GM21576 (cell line): ENCODE measurements at regions not wholly inside any gene's neighbourhood (a gene's known extent, or its start where the extent isn't known, plus 50 kb on each side); places are given as distances from the start of the nearest gene placed in this dataset.

ENCODE experiments used
- ATAC-seq: cut with Tn5 transposase; IDR thresholded peaks from one replicate; pipeline ENCODE4 v1.9.1; 2021; ENCODE audit warnings: mild to moderate bottlenecking, moderate library complexity; ENCODE audit not compliant: unreplicated experiment

DNA sequence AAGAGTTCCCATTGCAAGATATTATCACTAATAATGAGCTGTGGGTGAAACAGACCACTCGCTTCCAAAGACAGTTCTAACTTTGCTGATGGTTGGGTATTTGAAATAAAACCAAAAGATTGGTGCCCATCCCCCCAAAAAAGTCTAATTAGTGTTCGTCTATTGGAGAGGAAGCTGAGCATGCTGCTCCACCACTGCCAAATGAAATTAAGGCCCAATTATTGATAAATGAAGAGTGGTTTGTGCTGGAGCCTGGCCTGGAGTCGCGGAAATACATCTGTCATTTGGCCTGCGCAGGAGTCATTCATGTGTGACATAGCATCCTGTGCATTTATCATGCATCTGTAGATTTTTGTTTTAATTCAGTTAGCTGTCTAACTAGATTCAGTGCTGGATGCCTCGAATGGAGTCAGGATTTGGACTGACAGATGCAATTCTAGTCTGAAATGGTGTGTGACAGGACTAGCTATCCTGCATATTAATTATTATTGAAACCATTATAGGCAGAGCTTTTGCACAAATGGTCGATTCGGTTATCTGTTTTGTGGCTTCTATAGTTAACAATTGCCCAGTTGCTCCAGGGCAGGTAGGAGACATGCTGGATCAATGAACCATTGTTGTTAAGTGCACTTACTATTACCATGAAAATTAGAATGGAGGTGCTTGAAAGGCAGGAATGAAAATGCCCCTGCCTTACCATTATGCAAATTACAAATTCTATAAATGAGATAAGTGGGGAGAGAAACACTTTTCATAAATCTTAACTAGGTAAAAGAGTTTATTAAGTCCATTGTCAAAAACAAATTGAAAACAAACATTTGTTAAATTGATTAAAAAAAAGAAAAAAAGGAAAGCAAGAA lies 450.4 kb upstream of the TCF4 start:
- ATAC-seq, result no peak

DNA sequence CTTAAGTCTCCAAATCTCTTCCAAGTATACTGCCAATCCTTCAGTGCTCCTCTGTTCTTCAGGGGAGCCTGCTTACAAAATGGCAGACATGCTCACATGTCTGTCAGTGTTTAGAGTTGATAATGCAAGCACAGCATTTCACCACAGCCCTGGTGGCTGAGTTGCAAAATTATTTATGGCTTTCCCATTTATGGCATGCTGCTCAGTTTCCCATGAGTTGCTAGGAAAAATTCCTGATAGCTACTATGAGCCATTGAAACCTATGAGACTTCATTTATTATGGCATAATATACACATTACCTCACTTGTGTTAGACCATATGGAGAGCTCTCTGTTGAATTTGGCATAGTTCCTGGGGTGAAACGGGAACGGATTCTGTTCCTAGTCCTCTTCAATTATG lies 448.7 kb upstream of the TCF4 start:
- ATAC-seq, result no peak

DNA sequence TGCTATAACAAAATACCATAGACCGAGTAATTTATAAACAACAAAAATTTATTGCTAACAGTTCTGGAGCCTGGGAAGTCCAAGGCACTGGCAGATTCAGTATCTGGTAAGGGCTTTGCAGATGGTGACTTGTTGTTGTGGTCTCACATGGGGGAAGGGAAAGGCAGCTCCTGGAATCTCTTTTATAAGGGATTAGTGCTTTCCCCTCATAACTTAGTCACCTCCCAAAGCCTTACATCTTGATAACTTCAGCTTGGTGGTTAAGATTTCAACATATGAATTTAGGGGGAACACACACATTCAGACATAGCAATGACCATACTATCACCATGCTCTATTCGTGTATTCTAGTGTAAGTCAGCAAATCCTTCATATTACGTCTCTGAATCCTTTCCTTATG lies 447.6 kb upstream of the TCF4 start:
- ATAC-seq, result no peak

DNA sequence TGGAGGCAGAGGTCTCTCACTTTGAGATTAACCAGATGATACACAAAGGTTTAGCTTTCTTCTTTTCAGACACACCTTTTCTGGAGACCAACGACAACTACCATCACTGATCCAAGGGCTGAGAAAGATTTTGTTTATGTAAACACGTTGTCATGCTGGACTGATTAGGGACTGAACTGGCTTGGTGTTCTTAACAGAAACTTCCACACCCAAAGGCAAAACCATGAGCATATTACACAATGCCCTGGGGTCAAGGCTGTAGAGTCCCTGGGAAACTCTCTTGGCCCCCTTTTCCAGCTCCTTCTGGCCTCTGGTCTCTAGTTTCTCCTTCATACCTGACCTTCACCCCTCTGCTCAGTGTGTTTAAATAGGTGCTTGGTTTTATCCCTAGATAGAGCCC lies 447.0 kb upstream of the TCF4 start:
- no peak for ATAC-seq

DNA sequence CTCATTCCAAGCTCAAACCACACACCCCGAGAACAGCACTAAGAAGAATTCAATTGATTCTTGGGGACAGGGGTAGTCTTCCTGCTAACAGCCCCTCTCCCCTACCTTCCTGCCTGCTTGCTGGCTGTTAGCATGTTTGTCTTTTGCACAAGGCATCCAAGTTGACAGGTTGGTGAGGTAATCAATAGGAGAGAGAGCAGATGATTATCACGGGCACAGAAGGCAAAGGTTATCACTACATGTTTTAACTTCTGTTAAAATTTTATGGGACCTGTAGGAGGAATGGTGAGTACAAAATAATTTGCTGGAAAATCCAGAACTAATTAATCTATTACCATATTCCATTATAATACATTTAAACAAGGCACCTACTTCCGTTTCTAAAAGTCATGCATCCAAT lies 442.1 kb upstream of the TCF4 start:
- no peak for ATAC-seq

DNA sequence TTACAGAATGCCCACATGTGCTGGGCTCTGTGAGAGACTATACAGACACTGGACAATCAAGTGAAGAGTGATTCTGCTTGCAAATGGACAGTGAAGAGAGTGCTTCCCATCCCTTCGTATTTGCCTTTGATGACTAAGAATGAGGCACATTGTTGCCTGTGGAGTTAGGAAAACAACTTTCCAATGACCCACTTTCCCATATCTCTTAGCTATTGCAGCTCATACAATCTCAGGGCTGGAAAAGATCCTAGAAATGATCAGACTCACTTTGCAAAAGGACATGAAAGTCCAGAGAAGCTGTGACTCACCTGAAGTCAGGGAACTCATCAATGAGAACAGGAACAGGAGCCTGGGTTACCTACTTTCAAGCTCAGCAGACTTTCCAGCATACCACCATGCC lies 440.5 kb upstream of the TCF4 start:
- no peak for ATAC-seq

DNA sequence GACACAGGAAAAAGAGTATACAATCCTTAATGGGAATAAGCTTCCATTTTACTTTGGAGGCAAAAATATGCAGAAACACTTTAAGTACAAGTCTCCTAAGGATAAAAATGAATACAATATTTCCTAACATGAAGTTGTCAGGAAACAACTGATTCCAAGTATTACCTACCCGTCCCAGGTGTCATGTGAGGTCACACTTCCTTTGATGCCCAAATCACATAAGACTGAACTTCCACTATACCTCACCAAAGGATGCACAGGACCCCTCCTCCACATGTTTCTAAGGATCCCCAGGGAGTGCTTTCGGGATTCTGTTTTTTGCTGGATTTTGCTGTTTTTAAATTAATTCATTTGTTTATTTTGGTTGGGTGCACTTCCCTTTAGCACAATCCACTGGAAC lies 438.5 kb upstream of the TCF4 start:
- ATAC-seq, result no peak

DNA sequence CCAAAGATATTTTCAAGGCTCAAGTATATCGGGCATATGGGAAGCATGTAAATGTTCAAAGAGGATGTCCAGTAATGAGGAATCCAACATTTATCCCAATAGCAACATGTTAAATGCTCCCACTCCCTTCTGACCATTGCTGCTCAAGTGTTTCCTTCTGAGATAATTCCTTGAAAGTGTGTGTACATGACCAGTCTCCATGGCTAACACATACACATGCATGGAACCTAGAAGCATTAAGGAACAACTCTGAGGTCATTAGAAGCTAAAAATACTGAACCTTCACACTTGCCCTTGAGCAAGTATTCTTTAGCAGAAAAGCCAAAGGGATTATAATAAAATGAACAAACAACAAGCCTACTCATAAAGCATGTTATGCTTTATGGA lies 433.8 kb upstream of the TCF4 start:
- ATAC-seq, result no peak

DNA sequence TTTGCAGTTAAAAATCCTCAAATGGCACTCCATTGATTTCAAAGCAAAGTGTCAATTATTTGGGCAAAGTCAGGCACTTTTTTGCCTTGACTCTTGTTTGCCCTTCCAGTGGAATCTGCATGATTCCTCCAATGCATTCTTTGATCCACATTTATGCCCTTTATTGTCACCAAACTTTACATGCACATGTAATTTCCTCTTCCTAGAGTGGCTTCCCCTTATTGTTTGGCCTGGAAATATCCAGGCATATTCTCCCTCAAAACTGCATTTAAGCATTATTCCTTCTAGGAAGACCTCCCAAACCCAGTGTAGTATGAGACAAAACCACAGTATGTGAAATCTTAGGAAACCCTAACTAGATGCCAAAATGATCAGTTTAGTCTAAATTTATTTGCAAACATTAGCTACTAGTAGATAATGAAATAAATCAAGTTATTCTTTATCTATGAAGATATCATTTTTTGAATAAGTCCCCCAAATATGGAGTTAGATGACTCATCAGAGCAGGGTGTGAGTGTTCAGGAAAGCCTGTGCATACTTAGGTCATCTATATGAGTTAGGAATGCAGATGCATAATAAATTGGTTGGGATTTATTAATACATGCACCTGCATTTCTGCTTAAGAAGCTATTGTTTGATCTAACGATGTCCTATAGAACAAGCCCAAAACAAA lies 433.3 kb upstream of the TCF4 start:
- ATAC-seq, result no peak

DNA sequence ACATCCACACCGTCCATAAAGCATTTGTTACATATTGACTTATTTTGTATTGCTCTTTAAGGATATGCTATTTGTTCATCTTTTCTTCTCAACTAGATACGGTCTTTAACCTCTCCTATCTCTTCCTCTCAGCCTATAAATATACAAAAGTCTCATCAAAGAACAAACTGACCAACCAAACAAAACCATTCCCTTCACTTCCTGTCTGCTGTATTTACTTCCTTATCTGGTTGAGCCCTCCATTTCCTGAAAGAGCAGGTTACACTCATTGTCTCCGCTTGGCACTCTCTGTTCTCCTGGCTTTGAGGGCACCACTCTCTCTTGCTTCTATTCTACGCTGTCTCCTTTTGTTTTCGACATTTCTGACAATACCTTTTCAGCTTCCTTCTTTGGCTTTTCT lies 431.9 kb upstream of the TCF4 start:
- ATAC-seq, result no peak

DNA sequence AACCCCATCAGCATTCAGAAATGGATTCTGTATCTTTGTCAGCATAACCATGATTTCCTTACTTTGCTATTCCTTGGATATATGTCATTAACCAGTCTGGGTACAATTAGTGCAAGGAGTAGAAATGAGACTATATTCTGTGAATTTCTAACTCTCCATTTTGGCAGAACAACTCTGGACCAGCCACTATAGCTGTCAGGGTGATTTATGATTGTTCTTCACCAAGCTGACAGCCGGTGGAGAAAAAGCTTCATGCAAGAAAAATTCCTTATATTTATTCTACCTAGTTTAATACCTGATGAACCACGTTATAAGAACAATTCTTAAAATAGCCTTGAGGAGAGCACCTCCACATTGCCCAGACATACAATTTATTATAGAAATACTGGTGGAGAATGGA lies 431.2 kb upstream of the TCF4 start:
- no peak for ATAC-seq

DNA sequence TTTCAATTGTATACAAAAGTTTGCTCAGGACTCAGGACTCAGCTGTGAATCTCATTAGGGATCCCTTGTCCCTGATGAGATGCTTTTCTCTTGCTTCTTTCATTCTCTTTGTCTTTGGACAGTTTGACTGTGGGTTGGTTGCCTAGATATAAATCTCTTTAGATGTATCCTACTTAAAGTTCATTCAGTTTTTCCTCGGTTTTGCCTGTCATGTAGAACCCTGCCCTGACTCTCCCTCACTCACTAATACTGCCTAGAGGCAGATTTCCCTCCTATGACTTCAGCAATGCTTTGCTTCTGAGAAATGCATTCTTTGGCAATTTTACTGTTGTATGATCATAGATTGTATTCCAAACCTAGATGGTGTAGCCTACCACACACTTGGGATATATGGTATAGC lies 421.4 kb upstream of the TCF4 start:
- ATAC-seq, result no peak

DNA sequence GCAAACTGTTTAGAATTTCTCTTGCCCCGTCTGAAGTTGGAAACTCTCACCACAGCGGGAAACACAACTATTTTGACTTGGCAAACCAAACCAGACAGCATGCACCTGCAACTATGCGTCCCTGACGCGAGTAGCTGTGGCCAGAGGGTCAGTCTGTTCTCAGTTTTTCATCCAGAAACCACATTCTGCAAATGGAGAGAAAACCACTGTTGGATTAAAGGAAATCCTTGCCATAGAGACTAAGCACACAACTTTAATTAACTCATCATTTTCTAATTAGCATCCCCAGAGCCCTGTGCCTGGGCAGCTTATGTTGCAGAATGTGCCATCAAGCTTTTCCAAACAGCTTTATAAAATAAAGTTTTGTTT lies 415.7 kb upstream of the TCF4 start:
- ATAC-seq, result no peak

DNA sequence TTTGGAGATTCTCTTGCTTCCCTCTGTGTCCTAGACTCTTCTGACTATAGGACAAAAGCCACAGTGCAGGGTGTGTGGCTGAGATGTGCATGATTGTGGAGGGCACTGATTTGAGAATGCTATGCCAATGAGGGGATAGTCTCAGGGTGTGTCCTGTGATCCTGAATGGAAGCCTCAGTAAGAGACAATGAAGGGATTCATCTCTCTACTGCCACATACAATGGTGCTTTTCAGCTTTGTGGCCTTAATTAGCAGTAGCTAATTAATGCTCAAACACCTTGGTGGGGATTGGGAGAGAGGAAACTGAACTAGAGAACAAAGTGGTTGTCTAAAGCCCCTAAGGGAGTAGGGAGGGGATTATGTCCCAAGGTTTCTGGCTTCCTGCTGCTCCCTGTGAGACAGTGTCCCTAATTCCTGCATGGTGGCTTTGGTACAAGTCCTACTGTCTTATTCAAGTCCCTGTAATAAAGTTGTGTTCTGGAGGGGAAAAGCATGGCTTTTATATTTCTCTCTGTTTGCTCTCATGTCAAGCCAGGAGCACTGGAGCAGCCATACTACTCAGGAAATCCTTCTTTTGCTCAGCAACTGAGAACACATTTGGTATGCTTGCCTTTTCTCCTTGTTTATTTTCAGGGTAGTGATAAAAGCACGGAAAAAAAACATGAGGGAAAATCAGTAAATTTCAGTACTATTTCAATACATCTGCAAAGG lies 415.2 kb upstream of the TCF4 start:
- no peak for ATAC-seq

DNA sequence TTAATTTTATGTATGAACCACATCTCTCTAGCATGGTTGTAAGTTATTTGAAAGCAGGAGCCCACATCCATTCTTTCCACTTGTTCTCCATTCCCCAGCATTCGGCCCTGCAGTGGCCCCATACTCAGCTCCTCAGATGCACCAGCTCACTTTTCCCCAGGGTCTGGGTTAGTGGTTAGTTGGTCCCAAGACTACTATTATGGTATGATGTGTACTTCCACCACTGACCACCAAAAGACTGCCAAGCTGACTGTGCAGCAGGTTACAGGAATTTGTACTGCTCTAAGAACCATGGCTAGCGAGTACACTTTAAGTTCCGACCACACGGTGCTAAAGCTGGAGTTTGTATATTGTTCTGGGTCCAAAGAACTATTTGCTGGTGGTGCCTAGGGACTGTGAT lies 413.6 kb upstream of the TCF4 start:
- ATAC-seq, result no peak

DNA sequence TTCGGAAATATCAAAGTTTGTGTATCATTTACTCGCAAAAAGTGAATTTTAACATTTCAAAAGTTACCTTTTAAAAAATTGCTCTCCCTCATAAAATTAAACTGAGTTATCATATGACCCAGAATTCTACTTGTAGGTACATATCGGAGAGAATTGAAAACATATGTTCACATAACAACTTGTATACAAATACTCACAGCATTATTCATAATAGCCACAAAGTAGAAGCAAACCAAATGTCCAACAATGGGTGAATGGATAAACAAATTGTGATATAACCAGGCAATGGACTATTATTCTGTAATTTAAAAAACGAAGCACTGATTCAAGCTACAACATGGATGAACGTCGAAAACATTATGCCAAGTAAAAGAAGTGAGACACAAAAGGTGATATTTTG lies 412.0 kb upstream of the TCF4 start:
- no peak for ATAC-seq

DNA sequence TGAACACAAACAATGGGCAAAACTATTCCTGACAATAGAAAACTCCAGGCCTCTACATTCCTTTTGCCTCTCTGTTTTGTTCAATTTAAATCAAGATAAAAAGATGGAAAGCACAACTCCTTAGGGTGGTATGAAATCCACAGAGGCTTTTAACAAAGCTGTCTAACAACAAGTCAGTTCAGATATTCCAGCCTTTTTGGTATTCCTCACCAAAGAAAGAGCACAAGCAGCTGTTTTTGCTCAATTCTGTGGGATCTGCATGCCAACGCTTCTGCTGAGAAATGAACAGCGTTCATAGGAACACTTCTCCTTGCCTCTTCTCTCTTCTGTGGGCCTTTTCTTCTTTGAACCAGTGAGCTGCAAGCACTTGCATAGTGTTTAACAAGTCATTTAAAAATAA lies 411.6 kb upstream of the TCF4 start:
- no peak for ATAC-seq

DNA sequence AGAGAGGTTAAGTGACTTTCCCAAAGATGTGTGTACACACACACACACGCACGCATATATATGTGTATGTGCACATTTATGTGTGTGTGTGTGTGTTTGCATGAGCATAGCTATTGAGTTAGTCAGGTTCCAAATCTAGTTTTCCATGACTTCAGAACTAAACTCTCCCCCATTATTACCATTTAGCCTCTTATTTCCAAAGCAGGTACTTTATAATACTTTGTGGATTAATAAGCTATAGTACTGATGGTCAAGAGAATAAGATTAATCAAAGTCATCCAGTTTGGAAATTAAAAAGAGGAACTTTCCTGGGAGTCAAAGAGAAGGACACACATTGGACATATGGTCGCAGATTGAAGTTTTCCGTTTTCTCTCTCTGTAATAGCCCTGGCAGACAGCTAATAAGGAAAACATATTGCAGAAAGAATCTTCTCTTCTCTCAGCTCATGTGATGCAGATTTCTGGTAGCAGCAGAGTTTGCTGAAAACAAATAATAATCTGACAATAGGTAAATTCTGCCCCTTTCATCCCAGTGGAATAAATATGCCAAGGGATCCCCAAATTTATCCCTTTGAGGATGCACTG lies 410.9 kb upstream of the TCF4 start:
- ATAC-seq, result no peak

DNA sequence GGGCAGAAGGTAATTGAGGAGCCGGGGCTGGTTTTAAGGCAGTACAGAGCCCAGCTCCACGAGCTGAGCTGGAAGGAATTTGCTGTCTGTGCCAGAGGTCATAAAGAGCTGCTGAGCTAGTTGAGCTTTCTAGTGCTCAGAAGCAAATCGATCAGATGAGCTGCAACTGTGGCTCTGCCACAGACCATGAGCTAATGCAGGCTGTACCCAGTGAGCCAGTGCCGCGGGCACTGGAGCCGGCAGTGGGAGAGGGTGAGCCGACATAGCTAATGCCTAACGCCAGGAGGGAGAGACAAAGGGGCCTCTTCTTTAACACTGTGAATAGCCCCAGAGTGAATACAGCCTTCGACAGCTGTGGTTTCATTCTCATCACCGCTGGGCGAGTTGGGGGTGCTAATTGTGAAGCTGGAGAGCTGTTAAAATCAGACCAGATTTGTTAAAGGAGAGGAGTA lies 410.1 kb upstream of the TCF4 start:
- no peak for ATAC-seq

DNA sequence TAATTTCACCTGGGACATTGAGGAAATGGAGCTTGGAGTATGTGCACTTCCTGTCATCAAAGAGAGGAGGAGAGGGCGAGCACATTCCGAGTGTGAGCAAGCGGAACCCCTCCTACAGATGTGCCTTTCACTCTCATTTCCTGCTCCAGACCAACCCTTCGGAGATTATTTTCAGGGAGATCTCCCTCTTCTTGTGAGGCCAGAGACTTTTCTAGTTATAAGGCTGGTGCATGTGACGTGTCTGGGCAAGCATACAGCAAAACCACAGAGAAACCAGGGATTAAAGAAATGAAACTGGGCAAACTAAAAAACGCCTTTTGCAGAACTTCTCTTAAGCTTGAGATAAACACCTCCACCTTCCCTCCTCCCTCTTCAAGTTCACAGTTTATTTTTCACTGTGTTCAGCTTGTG lies 409.2 kb upstream of the TCF4 start:
- ATAC-seq, result peak; percentile 53

DNA sequence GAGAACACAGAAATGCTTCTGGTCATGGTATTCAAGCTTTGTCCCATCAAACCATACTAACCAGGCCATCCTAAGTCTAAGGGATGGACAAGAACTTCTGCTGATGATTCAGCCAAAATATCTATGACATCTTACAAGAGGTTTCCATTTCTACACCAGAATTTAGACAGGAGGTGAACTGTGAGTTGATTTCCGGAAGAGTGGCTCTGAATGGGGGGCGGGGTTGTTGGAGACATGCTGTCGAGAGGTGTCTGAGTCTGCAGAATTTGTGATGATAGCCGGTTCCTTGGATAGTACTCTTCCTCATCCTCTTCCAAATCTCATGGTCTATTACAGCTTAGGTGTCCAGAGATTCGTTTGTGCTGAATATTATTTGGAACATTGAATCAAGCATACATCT lies 408.7 kb upstream of the TCF4 start:
- ATAC-seq, result no peak

DNA sequence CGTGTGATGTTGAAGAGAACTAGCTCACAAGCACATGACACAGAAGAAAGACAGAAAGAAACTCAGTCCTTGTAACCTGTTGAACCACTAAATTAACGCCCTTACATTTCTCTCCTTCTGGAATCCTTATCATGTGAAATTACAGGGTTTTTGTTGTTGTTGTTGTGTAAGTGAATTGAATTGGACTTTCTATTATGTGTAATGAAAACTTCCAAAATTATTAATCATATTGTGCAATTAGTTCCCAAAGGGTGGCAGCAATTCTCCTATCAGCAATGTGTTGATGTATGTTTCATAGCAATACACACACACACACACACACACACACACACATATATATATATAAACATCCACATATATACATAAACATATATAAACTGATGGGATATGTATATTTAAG lies 402.2 kb upstream of the TCF4 start:
- ATAC-seq, result no peak
